ENCODE measurements at regions not wholly inside any gene's neighbourhood (a gene's known extent, or its start where the extent isn't known, plus 50 kb on each side); places are given as distances from the start of the nearest gene placed in this dataset.

GRCh38 chr16:5932906-5933305, 835.3 kb upstream of the EEF2KMT start:
- TF ChIP-seq SIN3A (IDR thresholded peaks at IDR 0.05; ENCODE audit: borderline replicate concordance, insufficient read depth, low read length), result no peak
- no peak for TF ChIP-seq TAF1 (IDR thresholded peaks at IDR 0.05; ENCODE audit: borderline replicate concordance, insufficient read depth, low read length)
